HCT116 (cell line): ENCODE measurements at regions not wholly inside any gene's neighbourhood (a gene's known extent, or its start where the extent isn't known, plus 50 kb on each side); places are given as distances from the start of the nearest gene placed in this dataset.

Experiments
- ATAC-seq: fragments of 200-7000 bp; cut with Tn5 transposase; 2 replicates; pipeline ENCODE4 v1.9.1; 2020; ENCODE audit warnings: mild to moderate bottlenecking, moderate library complexity
- BruUV-seq: library from RNA; stranded (reverse); fragments of 400-500 nt; replicated peaks from 2 replicates; lab custom pipeline; 2021; lab: Mats Ljungman, UMichigan
- CTCF ChIA-PET: fragments of 300-600 bp; sonication (Branson Sonifier 250); formaldehyde crosslinking; loops from one replicate; lab custom pipeline; 2021; ENCODE audit warnings: antibody characterized with exemption; lab: Charles Lee
- POLR2A ChIA-PET: fragments of 300-600, 350-600 bp; sonication (Branson Sonifier 250); formaldehyde crosslinking; loops from one replicate; lab custom pipeline; 2021; ENCODE audit warnings: antibody characterized with exemption; lab: Charles Lee
- RAD21 ChIA-PET, 2 experiments: fragments of 300-600 bp; sonication (Branson Sonifier 250); formaldehyde crosslinking; loops; one replicate each; lab custom pipeline; 2023; ENCODE audit warnings: low total read pairs in 2 of 2; ENCODE audit not compliant: uncharacterized antibody in 2 of 2, unreplicated experiment in 2 of 2, low non-redundant PET in 1 of 2; lab: Charles Lee
- DNase-seq: peaks from one replicate; pipeline ENCODE4 v3.0.0-alpha.2; 2010; ENCODE audit warnings: low read depth, low spot score
- H2AFZ ChIP-seq: fragments of 200-600 bp; shearing (Covaris generic), sonication (generic); 2 replicates; pipeline ENCODE4 v1.6.1; 2017; ENCODE audit warnings: low read depth, mixed run types, mixed read lengths, antibody characterized with exemption, low read length; ENCODE audit not compliant: poor library complexity, severe bottlenecking
- H3K27ac ChIP-seq: 2 replicates; pipeline ENCODE4 v1.5.1; 2012; ENCODE audit warnings: low read depth, low read length
- H3K27me3 ChIP-seq: fragments of 200-600 bp; sonication (generic); 2 replicates; pipeline ENCODE4 v1.6.1; 2016; ENCODE audit warnings: mixed run types, low read length, mixed read lengths; ENCODE audit not compliant: insufficient read depth
- H3K36me3 ChIP-seq, 2 experiments: fragments of 200-500 bp in 1 of 2; fragments of 200-600 bp in 1 of 2; sonication (Bioruptor generic) in 1 of 2; sonication (generic) in 1 of 2; 2 replicates each; pipeline versions ENCODE4 v1.5.1 to v1.6.1; 2014 to 2016; ENCODE audit warnings: low read length in 2 of 2, inconsistent platforms in 1 of 2, mixed read lengths in 1 of 2, mixed run types in 1 of 2; ENCODE audit not compliant: insufficient read depth in 2 of 2, control insufficient read depth in 1 of 2
- H3K4me1 ChIP-seq, 2 experiments: fragments of 200-600 bp in 1 of 2; sonication (generic) in 1 of 2; 2 replicates each; pipeline versions ENCODE4 v1.5.1 to v1.6.1; 2012 to 2017; ENCODE audit warnings: low read length in 2 of 2, inconsistent platforms in 1 of 2, mild to moderate bottlenecking in 1 of 2, mixed read lengths in 1 of 2, mixed run types in 1 of 2, moderate library complexity in 1 of 2; ENCODE audit not compliant: insufficient read depth in 2 of 2, control insufficient read depth in 1 of 2
- H3K4me2 ChIP-seq: fragments of 200-600 bp; sonication (generic); 2 replicates; pipeline ENCODE4 v1.6.1; 2017; ENCODE audit warnings: mixed run types, low read length, mixed read lengths
- H3K4me3 ChIP-seq, 2 experiments: fragments of 200-600 bp in 1 of 2; sonication (generic) in 1 of 2; replicated peaks in 1 of 2; 2 replicates each; pipeline ENCODE4 v1.5.1; 2011 to 2016; ENCODE audit warnings: low read length in 2 of 2, control low read depth in 1 of 2, low read depth in 1 of 2, mild to moderate bottlenecking in 1 of 2, mixed read lengths in 1 of 2, mixed run types in 1 of 2
- H3K79me2 ChIP-seq: fragments of 200-600 bp; sonication (generic); 2 replicates; pipeline ENCODE4 v1.6.1; 2017; ENCODE audit warnings: mild to moderate bottlenecking, mixed run types, low read length, moderate library complexity, mixed read lengths; ENCODE audit not compliant: insufficient read depth
- H3K9ac ChIP-seq: fragments of 200-600 bp; sonication (generic); 2 replicates; pipeline ENCODE4 v1.6.1; 2016; ENCODE audit warnings: low read length, mixed read lengths
- H3K9me2 ChIP-seq: fragments of 200-600 bp; sonication (generic), shearing (Covaris generic); 2 replicates; pipeline ENCODE4 v1.6.1; 2017; ENCODE audit warnings: mixed run types, mild to moderate bottlenecking, moderate library complexity; ENCODE audit not compliant: insufficient read depth
- H3K9me3 ChIP-seq, 2 experiments: fragments of 200-500 bp in 1 of 2; fragments of 200-600 bp in 1 of 2; sonication (Bioruptor generic) in 1 of 2; sonication (generic) in 1 of 2; 2 replicates each; pipeline ENCODE4 v1.6.1; 2014 to 2017; ENCODE audit warnings: low read length in 2 of 2, mixed read lengths in 2 of 2, inconsistent platforms in 1 of 2, low read depth in 1 of 2, mild to moderate bottlenecking in 1 of 2, mixed run types in 1 of 2, moderate library complexity in 1 of 2; ENCODE audit not compliant: control insufficient read depth in 1 of 2, insufficient read depth in 1 of 2
- H4K20me1 ChIP-seq: fragments of 200-600 bp; sonication (generic), shearing (Covaris generic); 2 replicates; pipeline ENCODE4 v1.6.1; 2017; ENCODE audit warnings: mixed run types, mild to moderate bottlenecking, moderate library complexity; ENCODE audit not compliant: insufficient read depth
- ATF3 ChIP-seq: IDR thresholded peaks from 2 replicates; pipeline ENCODE4 v1.6.1; 2012
- CBX3 ChIP-seq: IDR thresholded peaks from 2 replicates; pipeline ENCODE4 v1.6.1; 2012; ENCODE audit warnings: low read depth
- EGR1 ChIP-seq: IDR thresholded peaks from 2 replicates; pipeline ENCODE4 v1.6.1; 2012; ENCODE audit warnings: low read depth
- ELF1 ChIP-seq: IDR thresholded peaks from 2 replicates; pipeline ENCODE4 v1.6.1; 2012; ENCODE audit warnings: low read depth, borderline replicate concordance
- EZH2 ChIP-seq: fragments of 200-600 bp; sonication (generic); IDR thresholded peaks from 2 replicates; pipeline ENCODE4 v1.6.1; 2017; ENCODE audit warnings: antibody characterized with exemption, mixed run types
- FOSL1 ChIP-seq: IDR thresholded peaks from 2 replicates; pipeline ENCODE4 v1.6.1; 2012; ENCODE audit warnings: low read depth
- MAX ChIP-seq: IDR thresholded peaks from 2 replicates; pipeline ENCODE4 v1.6.1; 2012
- POLR2A ChIP-seq: IDR thresholded peaks from 2 replicates; pipeline ENCODE4 v1.7.0; 2011; ENCODE audit warnings: borderline replicate concordance; ENCODE audit not compliant: insufficient read depth, insufficient read length; ENCODE audit errors: extremely low read depth
- SP1 ChIP-seq: IDR thresholded peaks from 2 replicates; pipeline ENCODE4 v1.6.1; 2012; ENCODE audit warnings: low read depth
- TCF7L2 ChIP-seq: IDR thresholded peaks from 2 replicates; pipeline ENCODE4 v1.7.0; 2011; ENCODE audit warnings: borderline replicate concordance, inconsistent platforms; ENCODE audit not compliant: insufficient read depth, insufficient read length; ENCODE audit errors: extremely low read depth
- YY1 ChIP-seq: IDR thresholded peaks from 2 replicates; pipeline ENCODE4 v1.6.1; 2011; ENCODE audit warnings: low read length, low read depth, moderate library complexity, mild to moderate bottlenecking; ENCODE audit not compliant: insufficient replicate concordance; ENCODE audit errors: extremely low read depth
- ZFX ChIP-seq: fragments of 450-650 bp; IDR thresholded peaks from 2 replicates; pipeline ENCODE4 v1.6.1; 2017
- intact Hi-C: fragments of 100-400 bp; cut with micrococcal nuclease; formaldehyde crosslinking; loops from 2 replicates; pipeline ENCODE4 v1.10.0; 2022
- TF ChIP-seq, protein P1 (sequence below): IDR thresholded peaks from 2 replicates; pipeline ENCODE4 v1.6.1; 2012; ENCODE audit warnings: low read depth

GRCh38 chr10:105506262-105506661 lies 865.2 kb downstream of the SORCS3 start (continued):
- no peak for TF ChIP-seq MAX

DNA sequence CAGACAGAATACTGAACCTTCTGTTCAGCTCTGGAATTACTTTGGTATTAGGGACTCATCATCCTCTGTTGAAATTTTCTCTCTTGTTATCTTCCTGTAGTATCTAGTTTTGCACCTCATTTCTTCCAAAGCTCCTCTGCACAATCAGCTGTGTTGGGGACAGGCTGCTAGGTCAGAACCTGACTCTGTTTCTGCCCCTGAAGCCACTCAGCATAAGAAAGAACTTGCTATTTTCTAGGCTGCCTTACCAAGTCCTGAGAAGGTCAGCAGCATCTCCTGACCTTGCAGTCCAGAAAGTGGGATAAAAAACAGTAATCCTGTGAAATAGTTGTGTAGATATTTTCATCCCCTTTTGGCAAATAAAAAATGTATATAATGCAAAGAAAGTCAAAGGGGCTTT lies 862.6 kb downstream of the SORCS3 start:
- H3K4me3 ChIP-seq = no peak overlapping the region
- intact Hi-C loops = no loop called here
- no peaks in the 10 kb centered on the region for H3K4me1 ChIP-seq
- POLR2A ChIA-PET = no interaction called here
- no peak overlapping the region for H3K27ac ChIP-seq
- ATAC-seq (no peak), DNase-seq (no peak)
- RAD21 ChIA-PET = no interaction called here
- no peaks in the 10 kb centered on the region for H3K79me2 ChIP-seq
- H3K4me2 ChIP-seq = no peak overlapping the region
- H3K9ac ChIP-seq = no peak overlapping the region
- no peaks in the 10 kb centered on the region for H4K20me1 ChIP-seq
- CTCF ChIA-PET = no interaction called here
- no TSS peak for BruUV-seq
- H3K36me3 ChIP-seq = no peaks in the 10 kb centered on the region
- H2AFZ ChIP-seq = no peak overlapping the region
- TF ChIP-seq ZFX (no peak), CBX3 (no peak), FOSL1 (no peak), SP1 (no peak), EZH2 (no peak), EGR1 (no peak), ELF1 (no peak)
- no peaks in the 10 kb centered on the region for H3K27me3 ChIP-seq
- H3K9me2 ChIP-seq = no peaks in the 10 kb centered on the region
- H3K9me3 ChIP-seq = peaks cover 14 to 32% of the 10 kb centered on the region in 2 experiments; a peak in 2 of 4 replicates

DNA sequence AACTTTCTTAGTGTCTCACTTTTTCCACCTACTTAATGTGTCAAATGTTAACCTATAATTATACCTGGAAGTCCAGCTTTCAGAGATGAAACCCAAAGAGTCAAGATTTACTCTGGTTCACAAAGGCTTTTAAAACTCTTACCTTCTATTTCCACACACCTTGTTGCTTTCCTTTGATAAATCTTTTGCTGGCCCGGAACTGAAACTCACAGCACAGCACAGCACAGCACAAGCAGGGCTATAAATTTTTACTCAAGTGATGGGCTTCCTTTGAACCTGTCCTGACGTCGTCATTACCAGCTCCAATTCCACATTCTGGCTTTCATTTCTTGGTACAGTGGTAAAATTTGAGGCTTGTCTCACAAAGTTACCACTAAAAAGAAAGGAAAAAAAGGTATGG lies 861.0 kb downstream of the SORCS3 start:
- Histone ChIP-seq H3K4me3 (no peak overlapping the region), H3K9me3 (peaks cover 22 to 36% of the 10 kb centered on the region in 2 experiments; a peak in 2 of 4 replicates), H4K20me1 (no peaks in the 10 kb centered on the region), H3K9me2 (no peaks in the 10 kb centered on the region)
- no peak for DNase-seq
- RAD21 ChIA-PET = no interaction called here
- no peak for TF ChIP-seq YY1
- no peak for TF ChIP-seq EZH2
- TF ChIP-seq EGR1 = no peak
- TF ChIP-seq FOSL1 = no peak
- no peak for TF ChIP-seq TCF7L2
- no peak for TF ChIP-seq POLR2A
- TF ChIP-seq ATF3 = no peak
- TF ChIP-seq, protein P1, sequence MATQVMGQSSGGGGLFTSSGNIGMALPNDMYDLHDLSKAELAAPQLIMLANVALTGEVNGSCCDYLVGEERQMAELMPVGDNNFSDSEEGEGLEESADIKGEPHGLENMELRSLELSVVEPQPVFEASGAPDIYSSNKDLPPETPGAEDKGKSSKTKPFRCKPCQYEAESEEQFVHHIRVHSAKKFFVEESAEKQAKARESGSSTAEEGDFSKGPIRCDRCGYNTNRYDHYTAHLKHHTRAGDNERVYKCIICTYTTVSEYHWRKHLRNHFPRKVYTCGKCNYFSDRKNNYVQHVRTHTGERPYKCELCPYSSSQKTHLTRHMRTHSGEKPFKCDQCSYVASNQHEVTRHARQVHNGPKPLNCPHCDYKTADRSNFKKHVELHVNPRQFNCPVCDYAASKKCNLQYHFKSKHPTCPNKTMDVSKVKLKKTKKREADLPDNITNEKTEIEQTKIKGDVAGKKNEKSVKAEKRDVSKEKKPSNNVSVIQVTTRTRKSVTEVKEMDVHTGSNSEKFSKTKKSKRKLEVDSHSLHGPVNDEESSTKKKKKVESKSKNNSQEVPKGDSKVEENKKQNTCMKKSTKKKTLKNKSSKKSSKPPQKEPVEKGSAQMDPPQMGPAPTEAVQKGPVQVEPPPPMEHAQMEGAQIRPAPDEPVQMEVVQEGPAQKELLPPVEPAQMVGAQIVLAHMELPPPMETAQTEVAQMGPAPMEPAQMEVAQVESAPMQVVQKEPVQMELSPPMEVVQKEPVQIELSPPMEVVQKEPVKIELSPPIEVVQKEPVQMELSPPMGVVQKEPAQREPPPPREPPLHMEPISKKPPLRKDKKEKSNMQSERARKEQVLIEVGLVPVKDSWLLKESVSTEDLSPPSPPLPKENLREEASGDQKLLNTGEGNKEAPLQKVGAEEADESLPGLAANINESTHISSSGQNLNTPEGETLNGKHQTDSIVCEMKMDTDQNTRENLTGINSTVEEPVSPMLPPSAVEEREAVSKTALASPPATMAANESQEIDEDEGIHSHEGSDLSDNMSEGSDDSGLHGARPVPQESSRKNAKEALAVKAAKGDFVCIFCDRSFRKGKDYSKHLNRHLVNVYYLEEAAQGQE = no peak
- TF ChIP-seq, all 23 proteins: peak for 0
- ATAC-seq = no peak
- POLR2A ChIA-PET = no interaction called here
- no peaks in the 10 kb centered on the region for H3K36me3 ChIP-seq
- H3K79me2 ChIP-seq = no peaks in the 10 kb centered on the region
- CTCF ChIA-PET = interaction anchor here (0.6 kb wide), 1 partner anchor 86 kb away, joined by 3 read pairs; no protein-coding TSS in a partner anchor
- intact Hi-C loops = no loop called here
- no peaks in the 10 kb centered on the region for H3K4me1 ChIP-seq
- H3K27ac ChIP-seq = no peak overlapping the region
- H3K9ac ChIP-seq = no peak overlapping the region
- no TSS peak for BruUV-seq
- no peak overlapping the region for H2AFZ ChIP-seq
- H3K27me3 ChIP-seq = no peaks in the 10 kb centered on the region
- H3K4me2 ChIP-seq = no peak overlapping the region
